IPS-20b (cell line): ENCODE measurements at regions not wholly inside any gene's neighbourhood (a gene's known extent, or its start where the extent isn't known, plus 50 kb on each side); places are given as distances from the start of the nearest gene placed in this dataset.

ENCODE experiments used
- H3K27ac ChIP-seq: one replicate; pipeline ENCODE4 v1.5.1; 2013; ENCODE audit warnings: low read length
- H3K27me3 ChIP-seq: 2 replicates; pipeline ENCODE4 v1.6.1; 2013; ENCODE audit warnings: mild to moderate bottlenecking, low read length, inconsistent platforms; ENCODE audit not compliant: insufficient read depth
- H3K36me3 ChIP-seq: 2 replicates; pipeline ENCODE4 v1.6.1; 2013; ENCODE audit warnings: low read depth, mild to moderate bottlenecking, inconsistent platforms, low read length, moderate library complexity; ENCODE audit not compliant: insufficient read depth
- H3K4me1 ChIP-seq: 2 replicates; pipeline ENCODE4 v1.6.1; 2013; ENCODE audit warnings: mild to moderate bottlenecking, control low read depth, inconsistent platforms, low read length, moderate library complexity; ENCODE audit not compliant: insufficient read depth
- H3K4me3 ChIP-seq: 2 replicates; pipeline ENCODE4 v1.5.1; 2013; ENCODE audit warnings: mild to moderate bottlenecking, low read length, inconsistent platforms
- H3K9ac ChIP-seq: 2 replicates; pipeline ENCODE4 v1.6.1; 2013; ENCODE audit warnings: low read depth, mild to moderate bottlenecking, inconsistent platforms, low read length, moderate library complexity
- H3K9me3 ChIP-seq: 2 replicates; pipeline ENCODE4 v1.6.1; 2013; ENCODE audit warnings: mild to moderate bottlenecking, low read depth, low read length, inconsistent platforms; ENCODE audit not compliant: insufficient read depth

- H3K4me1 ChIP-seq = no peaks in the 10 kb centered on the region
- no peak overlapping the region for H3K9ac ChIP-seq
- H3K9me3 ChIP-seq = peaks cover 10% of the 10 kb centered on the region; the same call in 1 of the 2 replicates
- H3K27me3 ChIP-seq = no peaks in the 10 kb centered on the region
- H3K36me3 ChIP-seq = no peaks in the 10 kb centered on the region
- H3K4me3 ChIP-seq = no peak overlapping the region
- no peak overlapping the region for H3K27ac ChIP-seq
These were observed 243.3 kb upstream of the B3GAT1 start for GRCh38 chr11:134655189-134655989.

GRCh38 chr11:134654161-134654915 lies 242.3 kb upstream of the B3GAT1 start:
- H3K36me3 ChIP-seq = no peaks in the 10 kb centered on the region
- no peaks in the 10 kb centered on the region for H3K4me1 ChIP-seq
- H3K9me3 ChIP-seq = 0 out of 2 replicates have a peak, but pooled peaks cover 3% of the 10 kb centered on the region
- H3K9ac ChIP-seq = no peak overlapping the region
- no peak overlapping the region for H3K27ac ChIP-seq
- no peaks in the 10 kb centered on the region for H3K27me3 ChIP-seq
- H3K4me3 ChIP-seq = no peak overlapping the region

GRCh38 chr11:134652586-134653255 lies 240.7 kb upstream of the B3GAT1 start:
- H3K4me1 ChIP-seq = no peaks in the 10 kb centered on the region
- no peak overlapping the region for H3K27ac ChIP-seq
- H3K9ac ChIP-seq = no peak overlapping the region
- H3K36me3 ChIP-seq = no peaks in the 10 kb centered on the region
- no peak overlapping the region for H3K4me3 ChIP-seq
- H3K27me3 ChIP-seq = no peaks in the 10 kb centered on the region
- no peaks in the 10 kb centered on the region for H3K9me3 ChIP-seq

- H3K27me3 ChIP-seq = peaks cover 21% of the 10 kb centered on the region; the same call in 1 of the 2 replicates
- no peaks in the 10 kb centered on the region for H3K36me3 ChIP-seq
- no peak overlapping the region for H3K27ac ChIP-seq
- H3K4me3 ChIP-seq = no peak overlapping the region
- H3K9me3 ChIP-seq = no peaks in the 10 kb centered on the region
- peaks cover 17% of the 10 kb centered on the region for H3K4me1 ChIP-seq
- no peak overlapping the region for H3K9ac ChIP-seq
These were observed 235.2 kb upstream of the B3GAT1 start for GRCh38 chr11:134647066-134647743.

GRCh38 chr11:134646561-134646960 lies 234.5 kb upstream of the B3GAT1 start:
- Histone ChIP-seq H3K9ac (no peak overlapping the region), H3K36me3 (no peaks in the 10 kb centered on the region), H3K27ac (no peak overlapping the region), H3K27me3 (peaks cover 22% of the 10 kb centered on the region; the same call in 1 of the 2 replicates), H3K9me3 (no peaks in the 10 kb centered on the region), H3K4me1 (peaks cover 17% of the 10 kb centered on the region), H3K4me3 (no peak overlapping the region)

- Histone ChIP-seq H3K27me3 (peaks cover 22% of the 10 kb centered on the region; the same call in 1 of the 2 replicates), H3K9me3 (no peaks in the 10 kb centered on the region), H3K9ac (no peak overlapping the region)
These were observed 233.5 kb upstream of the B3GAT1 start for GRCh38 chr11:134645576-134645975.

GRCh38 chr11:134644476-134645456 lies 232.7 kb upstream of the B3GAT1 start:
- H3K4me1 ChIP-seq = peaks cover 17% of the 10 kb centered on the region
- H3K9ac ChIP-seq = no peak overlapping the region
- no peak overlapping the region for H3K27ac ChIP-seq
- no peaks in the 10 kb centered on the region for H3K9me3 ChIP-seq
- H3K36me3 ChIP-seq = no peaks in the 10 kb centered on the region
- H3K4me3 ChIP-seq = no peak overlapping the region
- peaks cover 22% of the 10 kb centered on the region; the same call in 1 of the 2 replicates for H3K27me3 ChIP-seq

More at GRCh38 chr11:134645576-134645975, 233.5 kb upstream of the B3GAT1 start:
- Histone ChIP-seq H3K4me1 (peaks cover 17% of the 10 kb centered on the region), H3K36me3 (no peaks in the 10 kb centered on the region), H3K4me3 (no peak overlapping the region), H3K27ac (no peak overlapping the region)

GRCh38 chr11:134643115-134644012 lies 231.3 kb upstream of the B3GAT1 start:
- no peak overlapping the region for H3K9ac ChIP-seq
- H3K36me3 ChIP-seq = no peaks in the 10 kb centered on the region
- no peak overlapping the region for H3K27ac ChIP-seq
- H3K9me3 ChIP-seq = no peaks in the 10 kb centered on the region
- H3K4me1 ChIP-seq = peaks cover 17% of the 10 kb centered on the region
- H3K4me3 ChIP-seq = no peak overlapping the region
- H3K27me3 ChIP-seq = peaks cover 22% of the 10 kb centered on the region; the same call in 1 of the 2 replicates

GRCh38 chr11:134642206-134642605 lies 230.2 kb upstream of the B3GAT1 start:
- peaks cover 17% of the 10 kb centered on the region for H3K4me1 ChIP-seq
- no peak overlapping the region for H3K4me3 ChIP-seq
- H3K36me3 ChIP-seq = no peaks in the 10 kb centered on the region
- no peak overlapping the region for H3K9ac ChIP-seq
- peaks cover 22% of the 10 kb centered on the region; the same call in 1 of the 2 replicates for H3K27me3 ChIP-seq
- H3K27ac ChIP-seq = no peak overlapping the region
- no peaks in the 10 kb centered on the region for H3K9me3 ChIP-seq
